ENCODE measurements at regions not wholly inside any gene's neighbourhood (a gene's known extent, or its start where the extent isn't known, plus 50 kb on each side); places are given as distances from the start of the nearest gene placed in this dataset.
"Not testable (repeated sequence)": the region's sequence is repeated elsewhere in the genome, so short reads cannot be mapped to it uniquely, and the experiment has no call there.

- no peak for DNase-seq (ENCODE audit: insufficient read length, low spot score)
- no peak for FAIRE-seq
- TF ChIP-seq TAF1 (IDR thresholded peaks at IDR 0.05; ENCODE audit: low read depth, low read length), result no peak
- TF ChIP-seq POU2F2 (IDR thresholded peaks at IDR 0.05; ENCODE audit: low read depth, low read length), result no peak
- TF ChIP-seq PAX5 (IDR thresholded peaks at IDR 0.05; ENCODE audit: insufficient read depth, low read length, severe bottlenecking), result no peak
- TF ChIP-seq POLR2A (IDR thresholded peaks at IDR 0.05; ENCODE audit: low read depth, low read length), result no peak
- no peak for TF ChIP-seq SPI1 (IDR thresholded peaks at IDR 0.05; ENCODE audit: low read depth, low read length)
- no peak for TF ChIP-seq POLR2AphosphoS5 (IDR thresholded peaks at IDR 0.05; ENCODE audit: low read depth, low read length)
Measured at GRCh38 chr2:7857904-7858303, 824.0 kb upstream of the ID2 start.

GRCh38 chr2:7858624-7859023 is 823.2 kb upstream of the ID2 start:
- no peak for TF ChIP-seq POLR2A (IDR thresholded peaks at IDR 0.05; ENCODE audit: low read depth, low read length)
- no peak for TF ChIP-seq TAF1 (IDR thresholded peaks at IDR 0.05; ENCODE audit: low read depth, low read length)
- TF ChIP-seq POU2F2 (IDR thresholded peaks at IDR 0.05; ENCODE audit: low read depth, low read length), result no peak
- TF ChIP-seq SPI1 (IDR thresholded peaks at IDR 0.05; ENCODE audit: low read depth, low read length), result no peak
- TF ChIP-seq POLR2AphosphoS5 (IDR thresholded peaks at IDR 0.05; ENCODE audit: low read depth, low read length), result no peak
- TF ChIP-seq PAX5 (IDR thresholded peaks at IDR 0.05; ENCODE audit: insufficient read depth, low read length, severe bottlenecking), result no peak
- FAIRE-seq (no peak), DNase-seq (ENCODE audit: insufficient read length, low spot score) (no peak)

GRCh38 chr2:7860693-7861092 is 821.2 kb upstream of the ID2 start:
- DNase-seq (ENCODE audit: insufficient read length, low spot score), result no peak
- TF ChIP-seq SPI1 (IDR thresholded peaks at IDR 0.05; ENCODE audit: low read depth, low read length) (no peak), POU2F2 (IDR thresholded peaks at IDR 0.05; ENCODE audit: low read depth, low read length) (no peak), POLR2AphosphoS5 (IDR thresholded peaks at IDR 0.05; ENCODE audit: low read depth, low read length) (no peak), TAF1 (IDR thresholded peaks at IDR 0.05; ENCODE audit: low read depth, low read length) (no peak), PAX5 (IDR thresholded peaks at IDR 0.05; ENCODE audit: insufficient read depth, low read length, severe bottlenecking) (no peak), POLR2A (IDR thresholded peaks at IDR 0.05; ENCODE audit: low read depth, low read length) (no peak)
- FAIRE-seq, result no peak

GRCh38 chr2:7861910-7862702 is 819.8 kb upstream of the ID2 start:
- no peak for DNase-seq (ENCODE audit: insufficient read length, low spot score)
- TF ChIP-seq SPI1 (IDR thresholded peaks at IDR 0.05; ENCODE audit: low read depth, low read length), result no peak
- FAIRE-seq, result no peak

GRCh38 chr2:7866104-7866503 is 815.8 kb upstream of the ID2 start:
- DNase-seq (ENCODE audit: insufficient read length, low spot score), result no peak
- no peak for TF ChIP-seq POLR2A (IDR thresholded peaks at IDR 0.05; ENCODE audit: low read depth, low read length)
- no peak for FAIRE-seq

- no peak for DNase-seq (ENCODE audit: insufficient read length, low spot score)
- no peak for TF ChIP-seq POLR2AphosphoS5 (IDR thresholded peaks at IDR 0.05; ENCODE audit: low read depth, low read length)
- no peak for TF ChIP-seq PAX5 (IDR thresholded peaks at IDR 0.05; ENCODE audit: insufficient read depth, low read length, severe bottlenecking)
- TF ChIP-seq SPI1 (IDR thresholded peaks at IDR 0.05; ENCODE audit: low read depth, low read length), result no peak
- no peak for TF ChIP-seq POU2F2 (IDR thresholded peaks at IDR 0.05; ENCODE audit: low read depth, low read length)
- TF ChIP-seq TAF1 (IDR thresholded peaks at IDR 0.05; ENCODE audit: low read depth, low read length), result no peak
- no peak for TF ChIP-seq POLR2A (IDR thresholded peaks at IDR 0.05; ENCODE audit: low read depth, low read length)
- FAIRE-seq, result no peak
Measured at GRCh38 chr2:7866825-7867224, 815.0 kb upstream of the ID2 start.

GRCh38 chr2:7867867-7868266 is 814.0 kb upstream of the ID2 start:
- DNase-seq (ENCODE audit: insufficient read length, low spot score) (no peak), FAIRE-seq (no peak)
- no peak for TF ChIP-seq POLR2AphosphoS5 (IDR thresholded peaks at IDR 0.05; ENCODE audit: low read depth, low read length)
- no peak for TF ChIP-seq POLR2A (IDR thresholded peaks at IDR 0.05; ENCODE audit: low read depth, low read length)
- TF ChIP-seq SPI1 (IDR thresholded peaks at IDR 0.05; ENCODE audit: low read depth, low read length), result no peak
- TF ChIP-seq PAX5 (IDR thresholded peaks at IDR 0.05; ENCODE audit: insufficient read depth, low read length, severe bottlenecking), result no peak
- TF ChIP-seq POU2F2 (IDR thresholded peaks at IDR 0.05; ENCODE audit: low read depth, low read length), result no peak
- no peak for TF ChIP-seq TAF1 (IDR thresholded peaks at IDR 0.05; ENCODE audit: low read depth, low read length)

- DNase-seq (ENCODE audit: insufficient read length, low spot score), result no peak
- TF ChIP-seq POLR2AphosphoS5 (IDR thresholded peaks at IDR 0.05; ENCODE audit: low read depth, low read length) (no peak), TAF1 (IDR thresholded peaks at IDR 0.05; ENCODE audit: low read depth, low read length) (no peak), PAX5 (IDR thresholded peaks at IDR 0.05; ENCODE audit: insufficient read depth, low read length, severe bottlenecking) (no peak), POLR2A (IDR thresholded peaks at IDR 0.05; ENCODE audit: low read depth, low read length) (no peak), POU2F2 (IDR thresholded peaks at IDR 0.05; ENCODE audit: low read depth, low read length) (no peak), SPI1 (IDR thresholded peaks at IDR 0.05; ENCODE audit: low read depth, low read length) (no peak)
- FAIRE-seq, result no peak
Measured at GRCh38 chr2:7868836-7869235, 813.0 kb upstream of the ID2 start.

GRCh38 chr2:7876445-7876844 is 805.4 kb upstream of the ID2 start:
- FAIRE-seq, result not testable (repeated sequence)

GRCh38 chr2:7878266-7878665 is 803.6 kb upstream of the ID2 start:
- not testable (repeated sequence) for FAIRE-seq

More at GRCh38 chr2:7876445-7876844, 805.4 kb upstream of the ID2 start:
- DNase-seq (ENCODE audit: insufficient read length, low spot score), result not testable (repeated sequence)

More at GRCh38 chr2:7878266-7878665, 803.6 kb upstream of the ID2 start:
- not testable (repeated sequence) for DNase-seq (ENCODE audit: insufficient read length, low spot score)

Measured in GM12891 (cell line).